HG02840 (cell line): ENCODE measurements at regions not wholly inside any gene's neighbourhood (a gene's known extent, or its start where the extent isn't known, plus 50 kb on each side); places are given as distances from the start of the nearest gene placed in this dataset.
A peak's percentile ranks its signal among the peaks of the same experiment; 100 is the strongest.

Experiments
- ATAC-seq: cut with Tn5 transposase; IDR thresholded peaks from one replicate; pipeline ENCODE4 v1.9.1; 2021; ENCODE audit warnings: mild to moderate bottlenecking, moderate library complexity, moderate number of reproducible peaks; ENCODE audit not compliant: unreplicated experiment, low FRiP score

DNA sequence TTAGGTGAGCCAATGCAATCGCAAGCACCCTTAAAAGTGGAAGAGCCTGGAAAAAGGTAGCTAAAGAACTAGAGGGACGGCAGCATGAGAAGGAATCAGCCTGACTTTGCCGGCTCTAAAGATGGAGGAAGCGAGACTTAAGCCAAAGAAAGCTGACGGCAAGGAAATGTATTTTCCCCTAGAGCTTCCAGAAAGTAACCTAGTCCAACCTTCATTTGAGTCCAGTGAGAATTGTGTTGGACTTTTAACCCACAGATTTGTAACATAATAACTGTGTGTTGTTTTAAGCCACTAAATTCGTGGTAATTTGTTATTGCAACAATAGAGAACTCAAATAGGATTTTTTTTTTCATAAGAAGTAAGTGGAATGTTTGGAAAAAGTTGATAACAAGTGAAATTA, 212.7 kb upstream of the C1QTNF7 start:
- ATAC-seq = no peak

DNA sequence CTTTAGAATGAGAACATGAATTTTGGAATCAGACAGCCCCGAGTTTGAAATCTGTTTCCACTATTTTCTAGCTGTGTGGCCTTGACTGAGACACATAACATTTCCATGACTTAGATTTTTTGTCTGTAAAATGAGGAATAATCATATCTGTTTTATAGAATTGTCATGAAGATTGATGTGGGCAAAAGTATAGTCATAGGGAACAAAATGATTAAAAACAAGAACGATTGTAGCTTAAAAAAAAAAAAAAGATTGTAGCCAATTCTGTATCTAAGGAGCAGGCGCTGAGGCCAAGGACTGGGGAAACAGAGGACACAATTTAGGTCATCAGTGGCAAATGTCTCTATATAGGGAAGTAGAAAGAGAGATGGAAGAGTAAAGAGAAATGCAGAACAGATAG, 201.6 kb upstream of the C1QTNF7 start:
- no peak for ATAC-seq

DNA sequence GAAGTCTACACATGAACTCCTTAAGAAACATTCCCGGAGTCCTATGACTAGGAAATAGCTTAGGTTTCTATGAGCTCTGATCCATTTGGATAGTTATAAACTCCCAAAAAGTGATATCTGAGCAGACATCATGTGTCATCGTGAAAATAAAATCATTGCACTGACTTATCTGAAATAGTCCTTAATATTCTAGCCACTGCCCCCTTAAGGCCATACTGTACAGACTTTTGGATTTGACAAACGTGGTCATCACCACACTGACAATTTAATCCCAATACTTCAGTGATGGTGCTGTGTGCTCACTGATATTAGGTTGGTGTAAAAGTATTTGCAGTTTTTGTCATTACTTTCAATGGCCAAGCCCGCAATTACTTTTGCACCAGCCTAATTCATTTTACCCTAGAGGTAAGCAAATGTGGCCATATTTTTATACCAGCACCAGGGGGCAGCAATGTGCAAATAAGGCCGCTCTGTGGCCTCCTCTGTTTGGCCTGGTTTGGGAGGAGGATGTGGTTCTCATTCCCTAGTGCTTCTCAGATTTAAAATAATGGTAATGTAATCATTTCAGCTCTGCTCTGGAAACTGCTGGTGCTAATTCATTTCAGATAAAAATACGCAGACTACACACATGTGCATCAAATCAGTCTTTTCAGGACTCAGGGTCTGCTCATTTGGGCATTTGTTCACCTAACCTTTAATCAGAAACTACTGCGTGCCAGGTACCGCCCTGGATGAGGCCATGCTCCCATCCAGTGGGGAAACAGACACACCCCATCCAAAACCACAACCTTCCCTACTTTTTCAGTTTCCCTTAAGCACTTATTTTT, 196.4 kb upstream of the C1QTNF7 start:
- ATAC-seq = no peak

DNA sequence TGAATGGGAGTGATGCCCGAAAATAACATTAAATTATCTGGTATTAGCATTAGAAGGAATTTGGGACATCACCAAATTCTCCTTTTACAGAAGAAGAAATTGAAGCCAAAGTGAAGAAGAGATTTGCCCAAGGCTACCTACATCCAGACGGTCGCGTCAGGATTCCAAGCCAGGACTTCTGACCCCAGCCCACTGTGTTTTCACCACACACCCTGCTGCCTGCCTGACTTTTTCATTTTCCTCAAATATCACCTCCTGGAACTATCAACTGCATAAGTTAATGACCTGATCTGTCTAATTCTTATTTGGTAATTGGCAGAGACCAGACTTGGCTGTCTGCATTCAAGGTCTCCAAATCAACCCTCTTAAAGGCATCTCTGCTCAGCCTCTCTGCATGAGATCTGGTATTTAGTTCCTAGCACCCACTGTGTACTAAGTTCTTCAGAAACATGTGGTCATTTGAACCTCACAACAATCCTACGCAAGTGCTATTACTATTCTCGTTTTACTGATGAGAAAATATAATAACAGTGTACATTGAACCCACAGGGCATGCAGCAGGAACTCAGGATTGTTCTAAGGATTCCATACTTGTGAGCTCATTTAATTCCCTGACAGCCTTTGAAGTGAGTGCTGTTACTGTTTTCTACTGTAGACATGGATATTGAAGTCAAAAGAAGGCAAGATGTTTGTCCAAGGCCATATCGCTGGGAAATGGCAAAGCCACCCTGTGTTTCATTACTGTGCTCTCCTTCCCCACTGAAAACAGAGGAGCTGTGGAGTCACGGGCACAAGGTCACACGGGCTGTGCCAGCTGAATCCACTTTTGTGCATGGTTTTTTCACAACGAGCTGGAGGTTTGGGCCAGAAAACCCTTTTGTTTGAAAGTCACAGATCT, 195.2 kb upstream of the C1QTNF7 start:
- no peak for ATAC-seq

DNA sequence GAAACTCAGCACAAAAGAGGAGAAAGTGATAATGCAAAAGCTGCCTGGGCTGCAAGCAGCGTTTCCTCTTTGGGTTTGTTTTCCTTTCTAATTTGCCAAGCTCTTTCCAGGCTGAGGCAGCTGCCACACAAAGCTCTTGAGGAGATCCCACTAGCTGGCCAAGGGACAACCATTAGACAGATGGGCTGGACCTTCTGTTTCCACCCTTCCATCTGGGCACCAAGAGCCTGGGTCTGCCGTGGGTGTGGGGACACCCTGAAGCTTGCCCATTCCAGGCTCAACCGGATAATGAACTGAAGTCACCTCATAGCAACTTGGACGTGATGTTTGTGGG, 194.6 kb upstream of the C1QTNF7 start:
- no peak for ATAC-seq

DNA sequence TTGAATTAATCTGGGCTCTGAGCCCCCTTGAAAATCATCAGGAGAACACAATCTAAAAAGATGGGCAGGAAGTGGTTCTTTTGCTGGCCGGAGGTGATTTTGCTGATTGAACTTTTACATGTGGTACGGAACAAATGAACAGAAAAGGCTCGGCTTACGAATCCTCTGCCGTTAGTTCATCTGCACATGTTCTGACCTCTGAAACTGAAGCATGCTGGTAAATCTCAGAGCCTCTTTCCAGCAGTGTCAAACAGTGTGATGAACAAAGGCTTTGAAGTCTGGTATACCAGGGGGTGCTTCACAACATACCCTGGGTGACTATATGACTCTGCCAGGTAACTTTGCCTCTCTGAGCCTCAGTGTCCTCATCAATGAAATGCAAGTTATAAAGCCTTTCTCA, 194.2 kb upstream of the C1QTNF7 start:
- ATAC-seq = no peak

DNA sequence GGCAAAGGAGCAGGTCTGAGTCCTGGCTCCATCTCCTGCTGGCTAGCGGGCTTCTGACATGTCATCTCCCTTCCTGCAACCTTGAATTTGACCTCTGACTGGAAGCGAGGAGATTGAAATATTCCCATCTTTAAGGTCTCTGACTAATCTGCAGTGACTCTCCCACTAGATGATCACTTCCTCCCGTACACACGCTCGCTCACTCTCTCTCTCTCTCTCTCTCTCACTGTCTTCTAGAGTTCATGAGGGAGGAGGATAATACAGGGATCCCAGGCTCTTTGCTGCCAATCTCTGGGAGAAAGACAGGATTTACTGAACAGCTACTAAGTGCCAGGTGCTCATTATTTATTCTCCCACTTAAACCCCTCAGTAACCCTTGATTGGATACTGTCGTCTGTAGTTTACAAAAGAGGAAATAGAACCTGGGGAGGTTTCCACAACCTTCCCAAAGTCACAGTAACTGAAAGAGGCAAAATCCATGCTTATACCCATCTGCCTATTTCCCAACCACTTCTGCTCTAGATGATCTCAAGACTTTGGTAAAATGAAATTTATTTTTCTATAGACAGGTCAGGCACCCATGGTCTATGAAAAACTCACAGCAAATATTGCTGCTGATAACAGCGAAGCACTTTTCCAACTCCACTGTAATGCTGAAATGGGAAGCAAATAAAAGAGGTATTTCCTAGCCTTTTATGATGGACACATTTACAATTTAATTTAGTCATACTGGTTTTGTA, 193.5 kb upstream of the C1QTNF7 start:
- ATAC-seq = no peak

DNA sequence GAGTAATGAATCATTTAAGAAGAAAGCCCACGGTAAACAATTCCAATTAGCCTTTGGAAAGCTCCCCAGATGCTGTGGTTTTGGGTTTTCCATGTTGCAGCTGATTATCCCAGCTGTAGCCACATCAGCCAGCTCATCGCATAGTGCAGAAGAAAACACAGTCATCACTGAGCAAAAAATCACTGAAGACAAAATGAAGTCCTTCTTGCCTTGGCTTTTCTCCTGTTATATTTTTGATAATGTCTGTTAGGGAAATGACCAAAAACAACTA, 193.0 kb upstream of the C1QTNF7 start:
- ATAC-seq = no peak

DNA sequence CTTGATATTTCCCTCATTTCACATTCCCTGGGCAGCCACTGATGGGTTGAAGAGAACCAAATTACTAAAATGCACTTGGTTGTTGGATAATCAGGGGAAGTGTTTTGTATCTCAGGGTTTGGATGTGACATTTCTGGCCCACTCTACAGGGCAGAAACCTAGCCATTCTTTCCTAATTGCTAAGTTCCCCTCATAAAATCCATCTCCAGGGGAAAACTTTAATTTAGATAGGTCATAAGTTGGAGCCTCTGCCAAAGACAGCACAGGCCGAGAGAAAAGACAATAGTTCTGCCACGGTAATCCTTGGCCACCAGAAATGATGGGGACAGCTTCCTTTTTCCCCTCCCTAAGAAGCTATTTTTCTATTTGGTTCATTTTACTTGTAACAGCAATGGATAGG, 192.7 kb upstream of the C1QTNF7 start:
- ATAC-seq = no peak

DNA sequence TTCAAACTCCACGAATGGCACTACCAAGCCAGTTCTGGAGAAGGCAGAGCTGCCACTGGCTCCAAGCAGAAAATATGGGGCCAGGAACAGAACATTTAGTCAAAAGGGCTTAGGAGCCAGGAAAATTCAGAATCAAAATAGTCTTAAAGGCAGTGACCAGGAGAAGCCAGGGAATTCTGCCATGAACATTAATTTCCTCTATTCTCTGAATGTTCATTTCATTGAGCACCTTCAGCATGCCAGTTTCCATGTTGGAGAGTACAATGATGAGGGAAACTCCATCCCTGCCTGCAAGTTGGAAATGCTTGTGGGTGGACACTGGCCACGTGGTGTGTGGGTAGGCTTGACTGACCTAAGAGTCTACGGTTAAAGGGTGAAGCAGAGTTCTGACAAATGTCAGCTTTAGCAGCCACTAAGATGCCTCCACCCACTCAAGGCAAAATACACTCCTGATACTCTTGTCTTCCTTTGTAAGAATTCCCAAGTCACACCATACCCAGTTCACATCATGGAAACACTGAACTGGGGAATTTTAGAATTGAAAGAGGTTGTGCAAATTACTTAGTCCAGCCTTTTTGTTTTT, 190.1 kb upstream of the C1QTNF7 start:
- no peak for ATAC-seq

DNA sequence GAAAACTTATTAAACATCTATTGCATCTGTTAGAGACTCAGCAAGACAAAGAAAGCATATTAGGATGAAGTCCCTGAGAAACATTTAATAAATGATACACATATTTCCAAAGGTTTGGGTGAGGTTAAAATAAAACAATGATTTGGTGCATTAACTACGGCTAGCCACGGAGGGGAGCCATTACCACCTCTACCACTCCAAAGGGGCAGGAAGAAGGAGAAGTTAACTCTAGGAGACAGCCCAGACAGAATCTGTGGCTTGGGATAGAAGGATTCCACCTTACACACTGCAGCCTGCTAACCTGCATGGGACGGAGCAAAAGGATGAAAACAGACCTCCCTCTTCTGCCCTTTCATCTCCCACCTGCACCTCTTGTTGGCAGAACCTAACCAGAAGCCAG, 189.1 kb upstream of the C1QTNF7 start:
- no peak for ATAC-seq

DNA sequence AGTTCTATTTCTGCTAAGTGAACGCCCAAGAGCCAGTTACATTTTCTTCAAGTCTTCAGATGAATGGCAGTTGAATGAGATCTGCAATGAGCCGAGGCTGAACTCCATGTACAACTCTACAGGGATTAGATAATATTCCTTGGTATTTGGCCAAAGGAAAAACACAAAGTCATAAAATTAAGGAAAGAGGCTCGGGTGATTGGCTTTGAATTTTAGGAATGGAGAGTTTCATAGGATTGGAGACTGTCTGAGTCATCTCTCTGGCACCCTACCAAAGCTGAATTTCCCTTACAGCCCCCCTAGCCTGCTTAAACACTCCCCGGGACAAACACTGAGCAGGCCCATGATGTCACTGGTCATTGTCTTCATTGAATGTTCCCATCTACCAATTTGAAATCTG, 188.0 kb upstream of the C1QTNF7 start:
- ATAC-seq = no peak

DNA sequence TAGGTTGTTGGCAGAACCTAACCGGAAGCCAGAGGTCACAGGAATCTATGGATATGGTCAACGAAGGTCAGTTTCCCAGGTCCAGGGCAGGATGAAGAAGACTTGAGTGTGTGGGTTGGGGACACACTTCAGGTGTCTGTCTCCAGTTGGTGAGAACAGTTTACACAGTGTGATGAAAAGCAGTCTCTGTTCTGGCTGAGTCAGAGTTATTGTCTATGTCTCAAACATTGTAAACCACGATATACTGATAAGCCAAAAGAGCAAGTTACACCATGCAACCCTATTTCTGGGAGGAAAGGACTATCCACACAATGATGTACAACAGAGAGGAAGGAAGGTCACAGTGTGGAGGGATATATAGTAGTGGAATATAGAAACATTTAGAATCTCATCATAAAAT, 187.1 kb upstream of the C1QTNF7 start:
- no peak for ATAC-seq

DNA sequence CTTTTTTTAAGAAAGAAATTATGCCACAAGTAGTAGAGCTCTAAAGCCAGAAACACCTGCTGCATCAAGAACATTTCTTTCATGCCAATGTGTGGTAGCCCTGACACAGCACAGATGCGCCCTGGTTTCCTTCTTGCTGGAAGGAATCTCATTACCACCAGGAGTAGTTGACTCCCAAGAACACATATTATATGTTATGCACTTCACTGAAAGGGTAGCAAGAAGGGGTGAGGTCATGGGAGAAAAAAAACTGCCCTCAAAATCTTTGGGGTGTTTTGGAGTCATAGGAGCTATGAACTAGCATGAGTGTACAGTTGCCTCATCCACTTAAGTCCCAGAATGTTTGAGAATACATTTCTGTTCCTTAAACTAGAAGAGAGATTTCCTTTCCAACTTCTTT, 185.8 kb upstream of the C1QTNF7 start:
- no peak for ATAC-seq

DNA sequence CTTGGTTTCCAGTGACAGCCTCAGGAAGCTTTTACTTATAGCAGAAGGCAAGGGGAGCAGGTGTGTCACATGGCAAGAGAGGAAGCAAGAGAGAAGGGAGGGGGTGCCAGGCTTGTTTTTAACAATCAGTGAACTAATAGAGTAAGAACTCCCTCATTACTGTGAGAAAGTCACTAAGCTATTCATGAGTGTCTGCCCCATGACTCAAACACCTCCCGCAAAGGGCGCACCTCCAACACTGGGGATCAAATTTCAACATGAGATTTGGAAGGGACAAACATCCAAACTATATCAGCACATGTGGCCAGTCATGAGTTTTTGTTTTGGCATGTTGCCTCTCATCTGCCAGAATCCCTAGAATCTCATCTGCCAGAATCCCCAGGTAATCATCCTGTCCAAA, 183.5 kb upstream of the C1QTNF7 start:
- ATAC-seq = no peak

DNA sequence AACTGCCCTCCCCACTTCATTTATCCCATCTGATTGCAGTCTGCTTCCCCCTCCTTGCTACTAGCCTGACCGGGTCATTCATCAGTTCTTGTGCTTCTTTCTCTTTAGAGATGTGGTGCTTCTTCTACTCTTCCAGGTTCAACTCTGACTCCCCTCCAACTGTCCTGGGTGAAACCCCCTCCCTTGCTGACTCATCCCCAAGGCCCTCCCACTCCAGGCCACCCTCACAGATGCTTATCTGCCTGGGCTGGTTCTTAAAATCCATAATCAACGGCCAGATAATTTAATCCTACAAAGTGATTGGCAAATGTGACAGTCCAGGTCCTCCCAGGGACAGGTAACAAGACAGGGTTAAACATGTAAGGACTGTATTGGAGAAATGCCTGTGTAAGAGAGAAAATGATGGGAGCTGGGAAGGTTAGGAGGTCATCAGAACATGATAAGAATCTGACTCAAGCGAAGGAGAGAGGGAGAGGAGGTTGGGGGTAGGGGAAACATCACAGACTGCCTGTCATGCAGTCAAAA, 182.8 kb upstream of the C1QTNF7 start:
- no peak for ATAC-seq

DNA sequence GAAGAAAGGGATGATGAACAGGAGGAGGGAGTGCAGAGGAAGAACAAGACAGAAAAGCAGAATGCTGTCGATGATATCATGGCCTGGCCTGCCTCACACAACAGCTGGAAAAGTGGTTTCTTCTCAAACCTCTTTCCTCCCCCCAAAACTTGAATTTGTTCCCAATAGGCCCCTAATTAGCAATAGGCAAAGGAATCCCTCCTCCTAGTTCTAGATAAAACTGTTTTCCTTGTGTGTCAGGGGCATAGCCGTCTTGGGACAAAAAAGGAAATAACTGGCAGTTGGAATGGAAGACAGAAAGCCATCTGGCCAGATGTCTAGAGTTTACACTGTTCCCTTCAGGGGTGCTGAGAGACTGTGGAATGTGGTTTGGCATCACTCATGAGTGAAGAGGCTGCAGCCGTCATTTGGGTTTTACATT, 177.8 kb upstream of the C1QTNF7 start:
- ATAC-seq = no peak

DNA sequence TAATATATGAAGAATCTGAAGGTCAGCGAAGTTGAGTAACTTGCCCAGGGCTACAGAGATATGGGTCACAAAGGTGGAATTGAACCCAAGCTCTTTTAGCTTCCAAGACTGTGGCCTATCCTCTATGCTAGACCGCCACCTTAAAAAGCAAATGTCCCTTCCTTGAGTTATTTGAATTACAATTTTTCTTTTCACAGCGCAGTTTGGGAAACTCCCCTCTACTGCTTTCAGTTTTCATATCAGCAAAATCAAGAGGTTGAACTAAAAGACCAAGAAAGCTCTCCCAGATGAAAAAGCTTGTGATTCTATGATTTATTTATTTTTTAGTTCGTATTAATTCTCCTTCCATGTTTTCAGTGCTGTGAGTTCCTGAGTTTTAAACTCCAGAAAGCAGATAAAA, 174.5 kb upstream of the C1QTNF7 start:
- ATAC-seq = peak; percentile 83

DNA sequence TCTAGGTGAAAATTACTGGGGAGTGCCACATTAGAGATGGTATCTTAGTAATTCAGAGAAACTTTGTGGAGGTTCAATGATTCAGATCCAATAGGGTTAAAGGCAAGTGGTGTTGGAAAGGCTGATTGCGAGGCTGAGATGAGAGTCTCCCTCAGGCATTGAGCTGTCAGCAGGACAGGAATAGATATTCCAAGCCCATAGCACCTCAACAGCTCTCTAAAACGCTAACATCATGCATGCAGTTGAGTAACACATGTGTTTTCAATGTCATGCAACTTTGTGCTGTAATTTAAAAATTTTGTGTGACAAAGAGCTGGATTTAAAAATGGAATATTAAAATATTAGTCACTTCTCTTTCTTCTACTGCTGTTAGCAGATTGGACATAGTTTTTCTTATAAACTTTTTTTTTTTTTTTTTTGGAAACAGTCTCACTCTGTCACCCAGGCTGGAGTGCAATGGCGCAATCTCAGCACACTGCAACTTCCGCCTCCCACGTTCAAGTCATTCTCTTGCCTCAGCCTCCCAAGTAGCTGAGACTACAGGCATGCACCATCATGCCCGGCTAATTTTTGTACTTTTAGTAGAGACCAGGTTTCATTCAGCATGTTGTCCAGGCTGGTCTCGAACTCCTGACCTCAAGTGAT, 173.5 kb upstream of the C1QTNF7 start:
- no peak for ATAC-seq

DNA sequence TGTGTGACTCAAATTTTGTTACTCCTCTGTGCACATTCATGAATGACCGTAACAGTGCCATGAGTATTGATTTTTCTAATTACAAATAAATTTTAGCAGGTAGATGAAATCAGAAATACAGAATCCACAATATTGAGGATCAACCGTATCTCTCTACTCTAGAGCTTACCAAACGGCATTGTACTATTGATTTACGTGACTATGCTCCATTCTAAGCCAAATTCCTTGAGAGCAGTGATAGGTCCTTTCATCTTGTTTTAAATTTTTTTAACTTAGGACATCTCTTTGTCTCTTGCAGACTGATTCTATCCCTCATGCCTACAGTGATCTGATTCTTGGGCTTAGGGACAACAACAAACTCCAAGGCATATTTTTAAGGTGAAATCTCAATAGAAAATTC, 172.3 kb upstream of the C1QTNF7 start:
- no peak for ATAC-seq
